Lung microvascular endothelial cell (primary cell): ENCODE measurements at regions not wholly inside any gene's neighbourhood (a gene's known extent, or its start where the extent isn't known, plus 50 kb on each side); places are given as distances from the start of the nearest gene placed in this dataset.

Source experiments
- DNase-seq, 2 donors: peaks; one replicate each; pipeline versions ENCODE4 v3.0.0 to v3.0.0-alpha.2; 2010; ENCODE audit warnings: low read depth in 2 of 2

DNA sequence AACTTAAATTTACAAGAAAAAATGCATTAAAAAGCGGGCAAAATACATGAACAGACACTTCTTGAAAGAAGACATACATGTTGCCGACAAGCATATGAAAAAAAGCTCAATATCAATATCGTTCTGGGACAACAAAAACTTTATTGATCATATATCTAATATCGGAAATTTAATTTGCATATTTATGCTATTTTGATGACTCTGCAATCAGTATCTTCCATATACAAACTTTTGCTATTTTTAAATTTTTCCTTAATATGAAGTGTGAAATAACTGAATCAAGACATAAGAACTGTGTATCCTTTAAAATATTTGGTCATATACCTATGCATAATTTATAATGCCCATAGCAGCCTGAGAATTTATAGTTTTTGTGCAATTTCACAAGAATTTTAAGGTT is 224.6 kb downstream of the ALX1 start:
- no peak for DNase-seq

GRCh38 chr12:85507456-85507855 is 227.4 kb downstream of the ALX1 start:
- no peak for DNase-seq

- DNase-seq = no peak
These were observed 229.2 kb downstream of the ALX1 start for GRCh38 chr12:85509081-85509856.

DNA sequence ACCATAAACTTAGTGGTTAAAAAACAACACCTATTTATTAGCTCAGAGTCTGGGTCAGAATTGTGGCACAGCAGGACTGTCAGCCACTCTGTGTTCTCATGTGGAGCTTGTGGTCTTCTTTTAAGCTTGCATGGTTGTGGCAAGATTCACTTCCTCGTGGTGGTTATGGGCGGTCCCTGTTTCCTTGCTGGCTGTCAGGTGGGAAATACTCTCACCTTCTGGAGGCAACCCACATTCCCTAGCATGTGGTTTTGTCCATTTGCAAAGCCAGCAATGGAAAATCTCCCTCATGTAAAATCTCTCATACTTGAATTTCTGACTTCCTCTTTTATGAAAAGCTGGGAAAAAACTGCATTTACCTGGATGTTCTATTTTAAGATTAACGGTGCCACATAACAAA is 229.8 kb downstream of the ALX1 start:
- DNase-seq = no peak

DNA sequence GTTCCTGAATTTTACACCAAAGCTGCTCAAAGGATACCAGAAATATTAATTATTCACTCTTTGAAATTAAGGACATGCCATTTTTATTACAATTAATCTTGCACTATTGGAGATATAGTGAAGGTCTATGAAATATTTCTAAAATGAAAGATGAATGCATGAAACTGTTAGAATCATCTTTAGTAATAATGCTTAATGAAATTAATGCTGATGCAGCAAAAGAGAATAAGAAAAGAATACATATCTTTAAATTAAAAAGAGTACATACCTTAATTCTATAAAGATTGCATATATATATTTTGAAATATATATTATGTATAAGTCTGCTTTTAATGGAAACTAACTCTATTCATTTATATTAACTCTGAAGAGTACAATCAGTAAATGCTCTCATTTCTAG is 236.0 kb downstream of the ALX1 start:
- DNase-seq = no peak

GRCh38 chr12:85516667-85517325 is 236.8 kb downstream of the ALX1 start:
- DNase-seq = no peak

- no peak for DNase-seq
These were observed 239.1 kb downstream of the ALX1 start for GRCh38 chr12:85519163-85519562.

GRCh38 chr12:85523197-85523596 is 243.2 kb downstream of the ALX1 start:
- no peak for DNase-seq

DNA sequence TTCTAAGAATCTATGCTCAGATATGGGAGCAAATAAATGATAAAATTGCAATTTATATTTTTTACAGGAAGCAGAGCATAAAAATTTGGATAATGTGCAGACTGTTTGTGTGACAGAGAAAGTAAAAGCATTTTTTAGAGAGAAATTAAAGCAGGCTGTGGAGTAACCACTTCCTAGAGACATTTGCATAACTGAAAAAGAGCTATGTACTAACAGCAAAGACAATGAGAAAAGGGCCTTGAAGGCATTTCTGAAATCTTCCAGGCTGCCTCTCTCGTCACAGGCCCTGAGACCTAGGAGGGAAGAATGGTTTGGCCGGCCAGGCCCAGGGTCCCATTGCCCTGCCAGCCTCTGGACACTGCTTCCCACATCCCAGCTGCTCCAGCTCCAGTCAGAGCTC is 247.2 kb downstream of the ALX1 start:
- DNase-seq = no peak

DNA sequence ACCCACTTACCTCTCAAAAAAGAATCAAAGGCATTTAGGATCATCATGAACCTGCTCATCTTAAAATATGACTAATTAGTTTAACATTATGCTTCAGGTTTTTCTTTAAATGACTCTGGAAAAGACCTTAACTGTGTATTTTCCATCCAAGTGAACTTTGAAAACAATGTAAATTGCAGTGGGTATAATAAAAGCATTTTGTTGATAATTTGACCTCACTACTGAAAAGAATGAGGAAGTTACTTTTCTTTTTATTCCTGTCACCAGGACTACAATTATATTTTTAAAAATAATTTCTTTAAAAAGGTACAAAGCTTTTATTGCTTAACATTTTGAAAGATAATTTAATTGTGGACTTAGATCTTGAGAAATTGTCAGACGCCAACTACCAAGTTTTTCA is 249.9 kb downstream of the ALX1 start:
- no peak for DNase-seq

DNA sequence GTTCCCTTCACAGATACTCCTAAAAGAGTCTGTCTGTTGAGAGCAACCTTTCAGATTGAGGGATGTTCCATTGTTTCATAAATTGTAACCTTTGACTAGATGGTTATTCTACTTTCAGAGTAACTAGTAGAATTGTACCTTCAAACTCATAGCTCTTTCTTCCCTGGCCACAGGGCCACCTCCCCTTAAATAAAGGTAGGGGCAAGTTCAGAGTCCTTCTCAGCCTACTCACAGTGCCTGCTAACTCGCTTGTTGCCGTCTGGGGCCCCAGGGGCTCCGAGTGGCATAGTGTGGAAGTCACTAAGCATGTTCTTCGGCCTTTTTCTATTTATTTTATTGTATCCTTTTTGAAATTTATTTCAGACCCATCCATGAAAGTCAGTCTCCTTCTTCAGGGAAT is 250.4 kb downstream of the ALX1 start:
- DNase-seq = no peak

GRCh38 chr12:85531341-85531740 is 251.3 kb downstream of the ALX1 start:
- DNase-seq = no peak

DNA sequence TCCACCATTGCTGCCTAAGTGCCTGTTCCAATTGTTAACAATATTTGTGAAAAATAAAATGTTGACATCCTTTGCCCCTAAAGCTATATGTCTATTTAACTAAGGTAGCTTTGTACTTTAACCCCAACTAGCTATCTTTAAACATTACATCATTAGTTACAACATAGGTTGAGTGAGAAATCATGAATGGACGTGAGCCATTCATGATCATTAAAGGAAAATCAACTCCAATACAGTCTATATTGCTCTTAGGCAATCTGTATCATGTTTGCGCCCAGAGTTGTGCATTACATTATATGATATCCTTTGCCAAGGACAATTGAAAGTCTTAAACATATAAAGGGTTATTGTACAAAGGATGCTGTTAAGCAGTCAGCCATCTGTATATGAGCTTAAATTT is 269.6 kb downstream of the ALX1 start:
- DNase-seq = no peak

- DNase-seq = no peak
These were observed 270.9 kb downstream of the ALX1 start for GRCh38 chr12:85550924-85551323.

DNA sequence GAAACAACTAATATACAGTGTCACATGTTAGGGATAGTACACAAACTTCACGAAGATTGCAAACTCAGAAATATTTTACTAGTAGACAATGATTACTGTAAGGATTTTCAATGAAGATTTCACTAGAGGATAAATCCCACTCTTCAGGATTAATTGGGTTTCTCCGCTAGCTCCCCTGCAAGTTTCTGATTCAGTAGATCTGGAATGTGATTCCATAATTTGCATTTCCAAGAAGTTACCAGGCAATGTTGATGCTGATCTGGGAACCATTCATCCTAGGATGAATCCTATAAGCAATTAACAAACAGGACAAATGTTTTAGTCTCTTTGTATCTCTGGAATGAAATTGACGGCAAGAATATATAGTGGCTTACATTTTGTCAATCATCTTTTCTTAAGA is 272.4 kb downstream of the ALX1 start:
- no peak for DNase-seq

GRCh38 chr12:85557850-85558249 is 277.8 kb downstream of the ALX1 start:
- no peak for DNase-seq

DNA sequence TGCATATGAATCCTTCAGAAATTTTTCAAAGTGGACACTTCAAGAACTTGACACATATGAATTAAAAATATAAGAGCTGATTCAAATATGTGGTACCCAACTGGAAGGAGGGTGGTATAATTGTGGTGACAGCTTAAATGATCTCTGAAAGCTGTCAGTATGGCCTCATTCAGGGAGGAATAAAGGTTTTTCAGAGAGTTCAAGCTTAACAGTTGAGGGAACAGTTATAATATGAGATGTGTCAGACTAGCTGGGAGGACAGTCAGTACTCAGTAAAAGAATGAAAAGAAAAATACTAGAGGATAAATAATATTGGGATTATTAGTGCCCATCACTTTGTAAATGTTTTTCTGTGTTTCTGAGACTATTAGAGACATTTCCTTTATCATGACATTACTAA is 277.5 kb downstream of the RASSF9 start:
- DNase-seq = no peak

GRCh38 chr12:85559127-85559526 is 277.1 kb downstream of the RASSF9 start:
- no peak for DNase-seq

GRCh38 chr12:85559536-85559935 is 276.7 kb downstream of the RASSF9 start:
- DNase-seq = no peak

- DNase-seq = no peak
These were observed 273.4 kb downstream of the RASSF9 start for GRCh38 chr12:85562765-85563164.

- no peak for DNase-seq
These were observed 271.4 kb downstream of the RASSF9 start for GRCh38 chr12:85564786-85565185.

DNA sequence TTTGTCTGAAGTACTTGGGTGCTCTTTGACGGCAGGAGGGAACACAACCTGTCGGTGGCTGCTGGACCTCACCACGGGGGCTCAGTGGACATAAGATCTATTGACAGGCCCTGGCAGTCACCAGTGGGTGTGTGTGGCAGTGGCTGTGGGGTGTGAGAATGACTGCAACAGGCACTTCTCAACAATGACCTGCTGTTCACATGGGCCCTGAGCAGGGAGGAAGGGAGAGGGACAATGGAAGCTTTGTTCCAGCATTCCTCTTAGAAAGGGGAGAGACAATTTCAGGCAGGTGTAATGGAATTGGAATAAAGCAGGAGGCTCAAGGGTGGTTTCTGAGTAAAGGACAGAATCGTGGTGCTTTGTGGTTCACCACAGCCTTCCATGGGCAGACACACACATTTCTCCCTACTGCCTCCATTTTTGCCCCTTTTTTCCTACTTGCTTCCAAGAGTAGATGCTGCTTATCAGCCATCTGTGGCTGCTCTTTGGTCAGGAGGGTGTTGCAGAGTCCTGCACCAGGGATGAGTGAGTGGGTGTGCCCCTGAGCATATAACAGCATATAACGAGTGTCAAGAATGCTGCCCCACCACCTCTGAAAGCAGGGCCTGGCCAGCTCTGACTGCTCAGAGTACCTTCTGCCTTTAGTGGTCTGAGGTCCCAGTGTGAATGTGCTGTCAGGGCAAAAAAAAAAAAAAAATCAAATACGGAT is 267.7 kb downstream of the RASSF9 start:
- no peak for DNase-seq

DNA sequence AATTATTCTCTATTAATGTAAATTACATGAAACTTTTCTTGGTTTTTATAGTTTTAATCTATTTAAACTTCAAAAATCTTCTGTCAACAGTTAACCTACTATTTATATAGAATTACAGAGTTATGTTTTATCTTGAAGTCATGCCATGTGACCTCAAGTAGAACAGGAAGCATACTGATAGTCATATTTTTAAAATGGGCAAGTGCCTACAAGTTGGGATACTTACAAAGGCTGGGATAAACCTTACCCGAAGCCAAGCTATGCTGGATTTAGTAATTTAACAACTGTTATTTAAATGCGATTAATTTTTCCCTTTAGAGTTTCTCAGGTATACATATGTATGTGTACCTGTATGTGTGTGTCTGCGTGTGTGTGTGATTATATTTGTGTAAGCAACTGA is 266.9 kb downstream of the RASSF9 start:
- DNase-seq = no peak
